ENCODE measurements at regions not wholly inside any gene's neighbourhood (a gene's known extent, or its start where the extent isn't known, plus 50 kb on each side); places are given as distances from the start of the nearest gene placed in this dataset.

DNA sequence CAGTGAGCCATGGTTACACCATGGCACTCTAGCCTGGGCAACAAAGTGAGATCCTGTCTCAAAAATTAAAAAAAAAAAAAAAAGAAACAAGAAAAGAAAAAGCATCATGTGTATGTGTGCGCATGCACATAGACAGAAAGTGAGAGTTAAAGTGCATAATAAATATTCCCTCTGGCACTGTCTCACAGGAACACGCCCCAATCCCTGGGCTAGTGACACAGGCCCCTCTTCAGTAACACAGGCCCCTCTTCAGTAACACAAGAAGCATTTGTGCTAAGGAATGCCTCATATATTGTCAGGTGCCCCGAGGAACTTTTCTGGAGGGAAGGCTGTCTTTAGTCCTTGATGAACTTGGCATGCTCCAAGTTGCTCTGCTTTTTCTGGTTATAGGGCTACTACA, 57.5 kb downstream of the RPL27A start:
- no peak for DNase-seq

DNA sequence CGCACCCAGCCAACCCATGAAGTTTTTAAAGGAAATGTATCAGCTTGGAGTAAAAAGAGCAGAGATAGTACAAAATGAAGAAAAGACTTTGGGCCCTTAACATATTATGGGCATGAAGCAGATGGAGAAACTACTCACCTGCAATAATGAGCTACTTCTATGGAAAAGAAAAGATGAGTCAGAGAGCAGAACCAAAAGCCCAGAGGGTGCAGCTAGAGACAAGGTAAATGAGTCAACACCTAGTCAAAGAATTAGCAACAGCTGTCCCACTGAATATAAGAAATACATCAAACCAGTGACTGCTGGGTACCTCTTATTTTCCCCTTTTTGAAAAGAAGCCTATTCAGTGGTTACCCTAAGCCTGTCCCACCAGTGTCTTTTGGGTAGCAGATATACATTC, 61.8 kb downstream of the RPL27A start:
- DNase-seq, result no peak

DNA sequence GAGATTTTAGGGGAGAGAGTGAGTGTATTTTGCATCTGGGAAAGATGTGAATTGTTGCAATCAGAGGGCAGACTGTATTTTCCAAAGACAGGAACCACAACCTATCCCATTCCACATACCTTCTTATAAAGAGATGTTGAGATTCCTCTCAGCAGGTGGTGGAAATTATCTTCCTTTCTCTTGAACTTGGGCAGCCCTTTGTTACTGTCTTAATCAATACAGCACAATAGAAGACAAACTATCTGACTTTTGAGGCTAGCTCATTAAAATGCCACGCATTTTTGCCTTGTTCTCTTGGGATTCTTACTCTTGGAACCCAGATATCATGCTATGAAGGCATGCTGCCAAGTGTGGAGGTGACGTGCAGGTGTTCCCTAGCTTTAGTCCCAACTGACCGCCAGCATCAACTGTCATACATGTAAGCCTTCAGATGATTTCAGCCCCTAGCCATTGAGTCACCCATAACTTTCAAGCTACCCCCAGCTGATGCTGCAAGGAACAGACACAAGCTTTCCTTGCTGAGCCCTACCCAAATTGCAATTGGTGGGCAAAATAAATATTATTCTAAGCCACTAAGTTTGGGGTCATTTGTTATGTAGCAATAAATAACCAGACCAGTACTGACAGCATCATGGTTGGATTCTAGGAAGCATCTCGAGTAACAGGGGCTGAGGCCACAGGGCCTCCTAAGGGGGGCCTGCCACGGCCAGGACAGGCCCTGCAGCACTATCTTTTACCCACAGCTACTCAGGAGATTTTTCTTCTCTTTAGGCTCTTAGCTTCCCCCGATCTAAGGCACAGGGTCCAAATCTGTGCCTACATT, 63.0 kb downstream of the RPL27A start:
- DNase-seq, result no peak

DNA sequence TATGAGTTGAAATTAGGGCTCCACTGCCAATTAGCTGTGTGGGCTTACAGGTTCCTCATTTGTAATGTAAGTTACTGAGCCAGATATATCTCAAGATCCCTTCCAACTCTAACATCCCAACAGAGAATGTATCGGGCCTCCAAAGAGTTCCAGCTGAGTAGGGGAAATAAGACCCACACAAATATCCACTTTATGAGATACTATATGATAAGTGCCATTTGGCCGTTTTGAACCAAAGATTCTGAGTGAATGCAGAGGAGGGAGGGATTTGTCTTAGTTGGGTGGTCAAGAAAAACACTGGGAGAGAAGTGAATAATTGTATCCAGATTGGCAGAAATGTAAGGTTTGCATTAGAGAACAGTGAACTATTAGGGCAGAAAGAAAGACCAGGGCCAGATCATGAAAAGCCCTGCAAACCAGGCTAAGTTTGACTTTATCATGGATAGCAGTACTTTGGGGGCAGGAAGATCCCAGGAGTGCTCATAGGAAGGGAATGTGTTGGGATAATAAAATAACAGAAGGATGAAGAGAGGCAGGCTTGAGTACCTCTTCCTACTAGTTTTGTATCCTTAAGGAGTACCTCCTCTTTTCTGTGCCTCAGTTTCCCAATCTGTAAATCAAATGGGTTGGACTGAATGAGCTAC, 63.9 kb downstream of the RPL27A start:
- DNase-seq, result no peak

DNA sequence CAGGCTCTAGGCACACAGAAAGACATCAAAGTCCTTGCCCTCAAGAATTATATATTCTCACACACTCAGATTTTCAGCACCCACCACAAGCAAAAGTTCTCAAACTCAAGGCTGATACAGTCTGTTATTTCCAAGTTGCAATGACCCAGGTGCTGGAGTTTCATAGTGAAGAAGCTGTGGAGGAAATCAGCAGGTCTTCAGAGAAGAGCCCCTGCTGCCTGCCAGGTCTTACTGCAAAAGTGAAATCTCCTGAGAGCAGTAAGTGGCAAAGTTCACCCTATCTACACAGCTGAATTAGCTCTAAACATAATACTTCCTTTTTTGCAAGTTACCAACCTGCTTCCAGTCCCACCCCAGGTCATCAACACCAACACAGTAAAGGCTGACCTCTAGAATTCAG, 64.6 kb downstream of the RPL27A start:
- DNase-seq, result no peak

DNA sequence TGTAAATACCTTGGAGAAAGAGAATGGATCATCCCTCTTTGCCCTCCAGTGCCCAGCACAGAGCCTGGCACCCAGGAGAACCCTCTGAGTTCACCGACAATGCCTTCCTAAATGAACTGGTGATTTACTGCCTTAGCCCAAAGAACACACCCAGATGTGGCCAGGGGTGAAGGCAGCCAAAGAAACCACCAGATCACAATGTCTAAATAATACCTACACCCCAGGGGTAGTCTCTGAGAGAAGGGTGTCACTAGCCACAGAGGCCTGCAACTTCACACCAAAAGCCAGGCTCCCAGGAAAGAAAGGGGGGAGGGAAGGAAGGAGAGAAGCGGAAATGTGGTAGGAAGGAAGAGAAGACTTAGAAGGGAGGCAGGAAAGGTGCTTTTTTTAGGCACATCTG, 65.7 kb downstream of the RPL27A start:
- DNase-seq, result no peak

DNA sequence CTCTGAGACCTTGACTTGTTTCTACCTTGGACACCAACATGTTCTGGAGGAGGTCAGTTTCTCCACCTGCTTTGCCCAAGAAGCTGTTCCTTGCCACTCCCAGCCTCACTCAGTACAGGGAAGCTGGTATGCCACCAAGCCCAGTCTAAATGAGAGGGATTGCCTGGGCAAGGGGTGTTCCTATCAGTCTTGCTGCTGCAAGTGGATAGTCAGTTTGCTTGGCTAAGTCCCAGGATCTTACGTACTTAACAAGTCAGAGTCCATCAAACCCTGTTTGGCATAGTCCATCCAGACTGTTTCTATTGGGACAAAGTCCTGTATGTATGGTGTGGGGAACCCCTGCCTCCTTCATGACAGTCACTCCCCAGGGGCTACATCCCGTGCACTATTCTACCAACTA, 66.6 kb downstream of the RPL27A start:
- no peak for DNase-seq

DNA sequence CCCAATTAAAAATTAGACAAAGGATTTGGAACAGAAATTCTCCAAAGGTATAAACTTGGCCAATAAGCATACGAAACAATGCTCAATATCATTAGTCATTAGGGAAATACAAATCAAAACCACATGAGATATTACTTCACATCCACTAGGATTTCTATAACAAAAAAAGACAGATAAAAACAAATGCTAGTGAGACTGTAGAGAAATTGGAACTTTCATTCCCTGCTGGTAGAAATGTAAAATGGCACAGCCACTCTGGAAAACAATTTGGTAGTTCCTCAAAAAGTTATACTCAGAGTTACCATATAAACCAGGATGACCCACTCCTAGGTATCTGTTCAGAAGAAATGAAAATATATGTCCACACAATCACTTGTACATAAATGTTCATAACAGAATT, 71.6 kb downstream of the RPL27A start:
- no peak for DNase-seq

DNA sequence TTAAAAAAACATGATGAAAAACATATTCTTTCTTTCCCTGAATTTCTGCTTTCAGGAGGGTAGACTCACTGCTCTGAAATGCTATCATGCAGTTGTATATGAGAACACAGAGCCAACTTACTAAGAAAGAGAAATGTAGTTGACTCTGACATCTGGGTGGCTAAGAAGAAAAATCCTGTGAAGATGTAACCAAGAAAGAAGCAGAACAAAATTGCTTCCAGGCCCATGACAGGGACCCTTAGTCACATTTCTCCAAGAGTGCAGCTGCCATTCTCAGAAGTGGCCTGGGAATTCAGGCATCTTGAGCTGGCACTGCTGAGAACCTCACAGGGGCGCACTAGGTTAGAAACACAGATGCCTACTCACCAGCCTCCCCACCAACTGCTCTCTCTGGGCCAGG, 73.6 kb downstream of the RPL27A start:
- no peak for DNase-seq

DNA sequence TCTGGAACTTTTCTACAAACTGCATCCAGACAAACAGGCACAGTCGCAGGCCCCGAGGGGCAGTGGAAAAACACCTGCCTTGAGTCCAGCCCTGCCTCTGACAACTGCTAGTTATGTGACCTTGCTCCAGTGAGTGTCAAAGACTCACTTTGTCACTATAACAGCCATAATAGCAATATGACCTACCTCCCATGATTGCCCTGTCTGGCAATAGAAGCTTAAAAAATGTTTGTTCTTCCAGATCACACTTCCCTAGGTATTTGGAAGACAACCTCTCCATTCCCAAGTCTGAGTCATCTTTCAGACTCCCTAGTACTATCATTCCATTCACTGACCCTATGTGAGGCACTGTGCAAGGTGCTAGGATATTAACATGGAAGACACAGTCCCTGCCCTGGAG, 74.5 kb downstream of the RPL27A start:
- DNase-seq, result no peak

DNA sequence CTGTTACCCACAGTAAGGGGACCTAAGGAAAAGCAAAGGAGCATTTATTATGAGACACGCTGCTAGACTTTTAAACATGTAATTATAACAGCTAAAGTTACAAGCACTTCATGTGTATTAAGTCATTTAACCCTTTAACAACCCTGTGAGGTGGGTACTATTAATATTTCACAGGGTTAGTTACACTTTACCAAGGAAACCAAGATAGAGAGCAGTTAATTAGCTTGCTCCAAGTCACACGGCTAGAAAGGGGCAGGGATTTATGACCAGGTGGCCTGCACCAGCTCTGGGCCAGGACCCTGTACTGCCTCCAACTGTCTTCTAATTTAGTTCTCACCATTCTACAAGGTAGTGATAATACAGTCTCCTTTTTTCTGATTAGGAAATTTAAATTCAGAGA, 74.9 kb downstream of the RPL27A start:
- no peak for DNase-seq

DNA sequence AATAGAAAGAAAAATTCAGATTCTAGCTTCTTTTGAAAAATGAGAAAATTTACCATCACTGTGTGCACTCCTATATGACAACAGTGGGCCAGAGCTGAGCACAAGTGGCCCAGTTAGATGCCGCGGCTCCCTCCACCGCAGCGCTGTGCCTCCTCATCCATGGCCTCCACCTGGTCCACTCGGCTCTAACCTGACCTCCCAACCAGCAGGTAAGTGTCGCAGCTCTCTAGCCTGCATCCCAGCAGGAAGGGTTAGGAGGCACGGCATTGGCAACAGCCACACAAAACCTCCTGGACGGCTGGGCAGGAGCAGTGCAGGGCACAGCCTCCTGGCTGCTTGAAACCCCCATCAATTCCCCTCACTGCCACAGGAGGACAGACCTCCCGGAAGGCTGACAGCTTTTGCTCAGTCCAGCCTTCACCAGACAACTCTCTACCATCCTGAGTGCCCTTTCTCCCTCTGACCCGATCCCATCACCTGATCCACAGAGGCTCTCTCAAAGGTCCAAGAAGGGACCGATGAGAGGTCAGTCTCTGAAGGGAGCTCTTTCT, 76.1 kb downstream of the RPL27A start:
- DNase-seq, result no peak

DNA sequence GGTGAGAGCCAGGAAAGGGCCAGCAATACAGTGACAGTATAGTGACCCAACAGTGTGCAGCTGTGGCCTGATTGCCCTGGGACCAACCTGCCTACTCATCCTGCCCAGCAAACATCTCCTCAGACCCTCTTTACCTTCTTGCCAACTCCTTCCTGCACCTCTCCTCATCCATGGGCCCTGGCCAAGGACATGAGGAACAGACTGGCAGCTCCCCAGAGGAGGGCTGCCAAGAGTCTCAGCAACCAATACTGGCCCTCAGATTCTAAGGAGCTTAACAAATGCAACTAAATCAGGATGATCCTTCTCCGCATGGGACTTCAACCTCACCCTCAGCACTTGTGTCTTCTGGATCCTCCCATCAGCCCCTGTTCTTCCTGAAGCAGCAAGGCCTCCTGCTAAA, 77.0 kb downstream of the RPL27A start:
- no peak for DNase-seq

DNA sequence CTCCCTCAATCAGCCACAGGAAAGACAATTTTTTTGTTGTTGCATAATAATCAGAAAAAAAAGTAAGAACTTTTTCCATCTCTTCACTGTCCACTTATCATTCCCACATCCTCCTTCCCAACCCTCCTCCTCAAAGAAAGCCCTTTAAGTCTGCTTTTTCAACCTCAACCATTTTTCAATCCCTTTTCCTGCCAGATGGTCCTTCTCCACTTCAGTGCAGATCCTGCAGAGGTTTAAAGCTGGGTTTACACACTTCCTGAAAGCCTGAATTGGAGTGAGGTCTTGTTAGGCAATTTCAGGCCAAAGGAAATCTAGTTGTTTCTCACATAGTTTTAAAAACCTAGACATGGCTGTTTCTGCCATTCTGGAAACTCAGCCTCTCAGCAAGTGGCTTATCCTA, 78.3 kb downstream of the RPL27A start:
- no peak for DNase-seq

DNA sequence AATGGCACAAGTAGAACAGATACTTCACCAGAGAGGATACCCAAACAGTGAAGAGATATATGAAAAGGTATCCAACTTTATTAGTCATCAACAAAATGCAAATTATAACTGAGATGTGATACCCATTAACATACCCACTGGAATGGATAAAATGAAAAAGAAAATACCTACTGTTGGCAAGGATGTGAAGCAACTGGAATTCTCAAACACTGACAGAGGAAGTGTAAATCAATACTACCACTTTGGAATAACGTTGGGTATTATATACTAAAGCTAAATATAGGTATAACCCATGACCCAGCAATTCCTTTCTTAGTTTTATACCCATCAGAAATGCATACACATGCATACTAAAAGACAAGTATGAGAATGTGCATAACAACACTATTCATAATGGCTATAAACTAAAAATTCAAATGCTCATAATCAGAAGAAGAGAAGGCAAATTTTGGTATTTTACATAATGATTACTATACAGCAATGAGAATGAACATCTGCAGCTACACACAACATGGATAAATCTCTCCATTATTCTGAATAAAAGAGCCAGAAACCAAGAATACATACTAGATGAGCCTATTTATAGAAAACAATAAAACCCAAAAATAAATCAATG, 80.6 kb downstream of the RPL27A start:
- no peak for DNase-seq

DNA sequence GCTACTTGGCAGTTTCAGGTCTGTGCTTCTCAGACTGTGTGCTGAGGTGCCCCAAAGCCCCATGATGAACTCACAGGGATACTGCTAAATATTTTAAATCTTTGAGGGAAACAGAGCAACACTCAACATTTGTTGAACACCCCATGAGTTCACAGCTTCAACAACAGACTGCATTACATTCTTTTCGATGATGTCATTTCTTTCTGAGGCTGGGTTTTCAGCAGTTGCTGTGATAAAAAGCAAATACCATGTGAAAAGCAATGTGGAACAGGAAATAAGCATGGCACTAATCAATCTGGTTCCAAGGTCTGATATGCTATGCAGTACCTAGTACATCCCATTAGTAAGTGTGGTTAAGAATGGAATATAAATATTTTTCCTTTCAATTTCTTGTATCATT, 82.7 kb downstream of the RPL27A start:
- no peak for DNase-seq

DNA sequence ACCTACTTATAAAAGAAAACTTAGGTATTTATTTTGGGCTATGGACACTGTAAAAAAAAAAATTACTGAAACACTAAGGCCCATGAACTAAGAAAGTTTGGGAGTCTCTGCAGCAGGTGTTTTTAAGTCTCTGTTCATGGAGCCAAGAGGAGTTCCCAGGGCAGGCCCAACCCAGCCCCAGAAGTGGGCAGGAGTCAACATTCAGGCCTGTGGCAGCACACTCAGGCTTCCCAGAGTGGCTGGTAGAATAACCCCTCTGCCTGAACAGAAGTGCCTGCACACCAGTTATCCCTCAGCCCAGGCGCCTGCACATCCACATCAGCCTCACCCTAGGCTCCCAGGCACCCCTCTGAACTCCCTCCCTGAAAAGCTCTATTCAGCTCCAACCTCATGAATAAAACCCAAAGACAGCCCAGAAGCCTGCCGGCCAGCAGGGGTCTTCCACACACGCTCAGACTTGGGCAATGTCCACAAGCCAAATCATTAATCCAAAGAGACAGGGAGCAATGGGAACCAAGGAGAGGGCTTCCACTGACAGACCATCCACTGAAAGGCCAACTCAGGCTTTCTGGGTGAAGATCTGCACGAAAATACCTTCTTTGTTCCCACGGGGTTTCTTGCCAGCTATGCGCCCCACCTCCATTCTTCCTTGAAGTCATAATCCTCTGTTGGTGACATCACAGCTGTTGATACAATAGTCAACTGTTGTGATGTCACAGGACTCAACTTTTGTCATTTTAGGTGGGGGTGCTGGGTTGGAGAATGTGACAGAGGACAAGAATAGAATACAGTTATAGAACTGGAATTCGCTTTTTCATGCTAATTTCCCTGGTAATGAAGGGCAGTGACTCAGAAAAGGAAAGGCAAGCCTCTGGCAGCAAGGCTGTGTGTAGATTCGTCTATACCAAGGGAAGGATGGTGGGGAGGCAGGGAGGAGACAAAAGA, 83.7 kb downstream of the RPL27A start:
- DNase-seq, result no peak

DNA sequence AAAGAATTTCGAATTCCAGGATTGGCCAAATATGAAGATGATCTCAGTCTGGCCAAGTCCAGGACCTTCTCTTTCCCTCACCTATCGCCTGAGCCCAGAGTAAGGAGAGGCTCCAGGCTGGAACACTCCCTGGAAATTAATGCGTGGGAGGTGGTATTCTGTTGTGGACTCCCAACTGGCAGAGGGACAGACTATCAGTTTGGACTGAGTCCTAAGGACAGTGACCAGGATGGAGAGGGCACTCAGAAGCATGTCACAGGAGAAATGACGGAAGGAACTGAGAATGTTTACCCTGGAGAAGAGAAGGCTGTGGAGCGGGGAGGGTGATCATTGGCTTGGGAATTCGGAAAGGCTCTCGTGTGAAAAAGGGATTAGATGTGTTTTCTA, 84.4 kb downstream of the RPL27A start:
- DNase-seq, result no peak

DNA sequence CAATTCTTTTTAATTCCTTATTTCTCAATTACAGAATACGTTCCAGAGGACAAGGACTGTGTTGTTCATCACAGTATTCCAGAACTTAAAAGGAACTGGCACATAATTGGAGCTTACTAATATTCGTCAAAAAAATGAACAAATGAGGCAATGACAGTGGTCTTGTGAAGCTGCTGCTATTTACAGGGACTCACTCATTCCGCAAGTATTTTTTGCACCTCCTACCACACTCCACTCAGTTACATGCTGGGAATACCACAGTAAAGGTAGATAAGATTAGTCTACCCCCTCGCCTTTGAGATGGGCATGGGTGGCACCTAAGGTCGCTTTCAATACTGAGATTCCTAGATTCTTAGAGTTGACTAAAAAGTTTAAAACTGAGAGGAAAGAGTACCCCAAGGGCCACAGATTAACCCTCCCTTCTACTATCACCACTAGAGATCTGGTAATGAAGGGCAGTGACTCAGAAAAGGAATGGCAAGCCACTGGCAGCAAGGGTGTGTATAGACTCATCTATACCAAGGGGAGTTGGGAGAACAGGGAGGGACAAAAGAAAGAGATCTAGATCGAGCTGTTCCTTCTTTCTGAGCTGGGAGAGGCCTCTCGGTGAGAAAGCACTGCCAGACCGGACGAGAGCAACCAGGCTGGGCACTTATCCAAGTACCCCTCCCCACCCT, 85.0 kb downstream of the RPL27A start:
- no peak for DNase-seq

DNA sequence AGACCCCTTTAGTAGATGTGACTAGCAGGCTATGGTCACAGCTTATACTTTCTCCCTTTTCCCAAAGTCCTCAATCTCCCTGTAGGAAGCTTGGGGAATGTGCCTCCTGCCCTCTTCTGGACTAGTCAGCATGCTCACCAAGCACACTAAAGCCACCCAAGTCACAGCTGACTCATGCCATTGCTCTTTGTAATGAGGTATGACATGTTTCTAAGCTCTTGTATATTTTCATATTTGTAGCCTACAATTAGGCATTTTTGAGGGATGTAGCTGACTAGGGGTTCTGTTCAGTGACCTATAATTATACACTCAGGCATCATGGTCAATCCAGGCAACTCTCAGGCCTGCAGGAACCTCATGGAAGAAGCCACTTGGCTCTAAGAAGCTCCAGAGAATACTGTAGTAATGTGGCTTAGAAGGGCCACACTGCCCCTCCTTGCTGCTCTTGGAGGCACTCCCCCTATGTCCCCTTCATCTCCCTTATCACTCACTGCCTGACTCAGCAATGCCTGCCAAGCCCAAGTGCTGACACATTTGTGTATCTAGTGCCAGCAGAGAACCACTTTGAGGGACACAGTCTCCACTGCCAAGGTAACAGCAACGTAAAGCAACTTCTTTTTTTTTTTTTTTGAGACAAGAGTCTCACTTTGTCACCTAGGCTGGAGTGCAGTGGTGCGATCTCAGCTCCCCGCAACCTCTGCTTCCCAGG, 86.2 kb downstream of the RPL27A start:
- DNase-seq, result no peak

All from right hindlimb (tissue), 1 donor.